ENCODE measurements at regions not wholly inside any gene's neighbourhood (a gene's known extent, or its start where the extent isn't known, plus 50 kb on each side); places are given as distances from the start of the nearest gene placed in this dataset.

GRCh38 chr6:41409489-41409888 lies 74.1 kb downstream of the NCR2 start:
- peak overlapping the region in 1 of 2 experiments; percentile 64; a peak in 2 of 5 replicates for H3K4me3 Mint-ChIP-seq
- no peaks in the 10 kb centered on the region for H3K79me1 ChIP-seq (ENCODE audit: insufficient read depth, low read depth, low read length, poor library complexity, severe bottlenecking)

More at GRCh38 chr6:41409489-41409888, 74.1 kb downstream of the NCR2 start:
- H3K27ac ChIP-seq (ENCODE audit: insufficient read length, low read depth, low read length) = no peak overlapping the region
- no peak overlapping the region; the same call in 1 of the 2 replicates for H3K14ac ChIP-seq (ENCODE audit: insufficient read depth, low read length)
- whole genome bisulfite sequencing (ENCODE audit: extremely low coverage, insufficient read length, low lambda C conversion rate) = no CpG with 5 or more reads among the region's 5 CpGs
- no peaks in the 10 kb centered on the region for H3K79me2 ChIP-seq (ENCODE audit: insufficient read depth, low read length)
- no peak overlapping the region for H3T11ph ChIP-seq (ENCODE audit: low read length)
- Mint-ChIP-seq H3K27me3 (ENCODE audit: low read depth) (no peaks in the 10 kb centered on the region), H3K4me1 (peaks cover 29 to 56% of the 10 kb centered on the region in 2 experiments), H3K27ac (no peak overlapping the region), H3K9me3 (peaks cover 5 to 9% of the 10 kb centered on the region in 2 experiments; a peak in 3 of 5 replicates), H3K36me3 (ENCODE audit: insufficient read depth in 1 of 3, low read depth in 3 of 3) (no peaks in the 10 kb centered on the region; a peak in 1 of 7 replicates)
- no peak overlapping the region for H3K23ac ChIP-seq (ENCODE audit: insufficient read length, low read depth, low read length)
- H2BK5ac ChIP-seq (ENCODE audit: insufficient read length, low read length) = no peak overlapping the region
- H3K9me3 ChIP-seq (ENCODE audit: control insufficient read depth, low read depth, low read length) = no peaks in the 10 kb centered on the region
- no peak overlapping the region for H3K9ac ChIP-seq (ENCODE audit: extremely low read depth, insufficient read length, low read length)
- no peak overlapping the region for H2BK20ac ChIP-seq (ENCODE audit: low read depth, low read length, poor library complexity, severe bottlenecking)
- H2BK15ac ChIP-seq (ENCODE audit: low read depth, low read length) = no peak overlapping the region
- no peak overlapping the region for H2BK120ac ChIP-seq (ENCODE audit: low read depth, low read length, poor library complexity, severe bottlenecking)
- no peak overlapping the region for H4K8ac ChIP-seq (replicated peaks; ENCODE audit: insufficient read length, low read depth, low read length)
- no peaks in the 10 kb centered on the region for H4K20me1 ChIP-seq (ENCODE audit: control insufficient read depth, insufficient read depth, insufficient read length)
- H2AFZ ChIP-seq (ENCODE audit: low read length) = no peak overlapping the region
- H3K4me2 ChIP-seq (ENCODE audit: insufficient read depth, insufficient read length, low read length) = peak overlapping the region; percentile 37
- H2AK5ac ChIP-seq (ENCODE audit: insufficient read length, low read length) = no peak overlapping the region
- peaks cover 96% of the 10 kb centered on the region for H3K27me3 ChIP-seq (ENCODE audit: insufficient read depth, low read length)
- H2BK12ac ChIP-seq (ENCODE audit: insufficient read length, low read depth, low read length) = no peak overlapping the region
- no peak overlapping the region for H4K5ac ChIP-seq (ENCODE audit: insufficient read length, low read depth, low read length)
- no peaks in the 10 kb centered on the region for H3K4me1 ChIP-seq (ENCODE audit: insufficient read depth, low read length)
- H3K23me2 ChIP-seq (ENCODE audit: insufficient read length, low read depth, low read length, poor library complexity, severe bottlenecking) = peaks cover 10% of the 10 kb centered on the region
- no peak overlapping the region for H3K56ac ChIP-seq (ENCODE audit: insufficient read length, low read depth, low read length)
- no peak overlapping the region for H4K91ac ChIP-seq (ENCODE audit: insufficient read length, low read depth, low read length)
- no peak for TF ChIP-seq CTCF (conservative IDR thresholded peaks at IDR 0.05)
- no peak overlapping the region for H3K4ac ChIP-seq (ENCODE audit: low read depth, low read length)
- DNase-seq = no peak
- H3K18ac ChIP-seq (ENCODE audit: insufficient read length, low read depth, low read length) = no peak overlapping the region
